ENCODE measurements at regions not wholly inside any gene's neighbourhood (a gene's known extent, or its start where the extent isn't known, plus 50 kb on each side); places are given as distances from the start of the nearest gene placed in this dataset.
"Not testable (repeated sequence)": the region's sequence is repeated elsewhere in the genome, so short reads cannot be mapped to it uniquely, and the experiment has no call there.

- ATAC-seq (replicated peaks); H3K4me3 Mint-ChIP-seq; H3K27ac Mint-ChIP-seq; H3K4me1 Mint-ChIP-seq; H3K27me3 Mint-ChIP-seq; H3K36me3 Mint-ChIP-seq (ENCODE audit: low read depth): not testable (repeated sequence)
- peaks cover 12% of the 10 kb centered on the region for H3K9me3 Mint-ChIP-seq
Observed at GRCh38 chr13:88727236-88727635, 1056.1 kb downstream of the SLITRK5 start.

- Mint-ChIP-seq H3K4me1 (no peaks in the 10 kb centered on the region), H3K27me3 (no peaks in the 10 kb centered on the region), H3K36me3 (ENCODE audit: low read depth) (no peaks in the 10 kb centered on the region), H3K9me3 (peaks cover 5% of the 10 kb centered on the region), H3K27ac (no peak overlapping the region), H3K4me3 (no peak overlapping the region)
- ATAC-seq (replicated peaks) = no peak
Observed at GRCh38 chr13:88729605-88730004, 1058.4 kb downstream of the SLITRK5 start.

DNA sequence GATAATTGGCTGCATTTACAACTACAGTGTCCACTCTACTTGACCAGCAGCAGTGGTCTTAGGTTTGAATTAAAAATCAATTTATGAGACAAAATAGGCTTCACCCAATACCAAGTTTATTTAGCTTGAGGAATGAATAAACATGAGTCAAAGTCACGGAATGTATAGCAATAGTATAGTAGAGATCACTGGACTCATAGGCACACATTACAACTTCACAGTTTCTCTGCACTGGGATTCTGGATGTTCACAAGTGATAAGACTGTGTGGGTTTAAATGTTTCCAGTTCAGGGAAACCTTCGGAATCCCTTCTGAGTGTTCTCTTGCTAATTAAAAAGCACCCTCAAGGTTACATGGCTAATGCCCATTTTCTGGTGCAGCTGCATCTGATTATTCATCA lies 1064.9 kb downstream of the SLITRK5 start:
- no peak overlapping the region for H3K27ac Mint-ChIP-seq
- peaks cover 7% of the 10 kb centered on the region for H3K9me3 Mint-ChIP-seq
- no peak for ATAC-seq (replicated peaks)
- H3K4me1 Mint-ChIP-seq = no peaks in the 10 kb centered on the region
- H3K27me3 Mint-ChIP-seq = no peaks in the 10 kb centered on the region
- H3K4me3 Mint-ChIP-seq = no peak overlapping the region
- no peaks in the 10 kb centered on the region for H3K36me3 Mint-ChIP-seq (ENCODE audit: low read depth)

- Mint-ChIP-seq H3K27ac (no peak overlapping the region), H3K27me3 (no peaks in the 10 kb centered on the region), H3K4me3 (no peak overlapping the region), H3K4me1 (no peaks in the 10 kb centered on the region), H3K9me3 (peaks cover 14% of the 10 kb centered on the region), H3K36me3 (ENCODE audit: low read depth) (no peaks in the 10 kb centered on the region)
- ATAC-seq (replicated peaks) = no peak
Observed at GRCh38 chr13:88739195-88739594, 1068.0 kb downstream of the SLITRK5 start.

- no peaks in the 10 kb centered on the region for H3K4me1 Mint-ChIP-seq
- H3K36me3 Mint-ChIP-seq (ENCODE audit: low read depth) = no peaks in the 10 kb centered on the region
- H3K27me3 Mint-ChIP-seq = no peaks in the 10 kb centered on the region
- H3K4me3 Mint-ChIP-seq = no peak overlapping the region
- H3K9me3 Mint-ChIP-seq = peaks cover 11% of the 10 kb centered on the region
- no peak for ATAC-seq (replicated peaks)
- no peak overlapping the region for H3K27ac Mint-ChIP-seq
Observed at GRCh38 chr13:88744289-88744688, 1073.1 kb downstream of the SLITRK5 start.

DNA sequence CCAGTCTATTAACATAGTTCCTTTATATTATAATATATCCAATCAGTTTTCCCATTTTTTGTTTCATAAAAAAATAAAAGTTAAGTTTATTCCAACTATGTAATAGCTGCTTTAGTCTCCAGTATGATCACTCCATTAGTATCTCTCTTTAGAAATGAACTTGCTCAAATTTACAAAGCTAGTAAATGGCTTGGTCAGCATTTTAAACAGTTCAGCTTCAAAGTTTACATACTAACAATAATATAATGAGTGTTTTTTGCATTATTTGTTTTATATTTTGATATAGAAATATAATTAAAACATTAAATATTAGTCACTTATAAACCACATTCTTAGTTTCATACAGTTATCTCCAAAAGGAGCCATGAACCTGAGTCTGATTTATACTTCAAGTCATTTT lies 1073.8 kb downstream of the SLITRK5 start:
- ATAC-seq (replicated peaks) = no peak
- Mint-ChIP-seq H3K36me3 (ENCODE audit: low read depth) (no peaks in the 10 kb centered on the region), H3K4me1 (no peaks in the 10 kb centered on the region), H3K27me3 (no peaks in the 10 kb centered on the region), H3K4me3 (no peak overlapping the region), H3K9me3 (peaks cover 7% of the 10 kb centered on the region), H3K27ac (no peak overlapping the region)

DNA sequence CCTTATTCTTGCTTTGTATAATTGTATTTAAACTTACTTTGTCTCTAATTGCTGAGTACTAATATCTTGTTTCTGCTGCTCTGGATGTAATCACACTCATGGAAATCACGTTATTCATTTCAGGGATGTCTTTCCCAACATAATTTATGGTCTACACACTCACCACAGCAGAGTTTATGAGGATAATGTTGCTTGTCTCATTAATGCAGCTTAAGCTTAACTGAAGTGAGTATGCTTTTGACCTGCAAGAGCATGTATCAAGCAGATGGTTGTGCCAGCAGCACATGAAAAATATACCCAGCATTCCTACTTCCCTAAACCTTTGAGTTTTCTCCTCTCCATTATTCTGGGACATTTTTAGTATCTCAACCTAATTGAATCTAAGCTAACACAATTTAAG lies 1080.9 kb downstream of the SLITRK5 start:
- Mint-ChIP-seq H3K4me3 (no peak overlapping the region), H3K27ac (no peak overlapping the region), H3K9me3 (peaks cover 11% of the 10 kb centered on the region), H3K27me3 (no peaks in the 10 kb centered on the region), H3K4me1 (no peaks in the 10 kb centered on the region), H3K36me3 (ENCODE audit: low read depth) (no peaks in the 10 kb centered on the region)
- no peak for ATAC-seq (replicated peaks)

DNA sequence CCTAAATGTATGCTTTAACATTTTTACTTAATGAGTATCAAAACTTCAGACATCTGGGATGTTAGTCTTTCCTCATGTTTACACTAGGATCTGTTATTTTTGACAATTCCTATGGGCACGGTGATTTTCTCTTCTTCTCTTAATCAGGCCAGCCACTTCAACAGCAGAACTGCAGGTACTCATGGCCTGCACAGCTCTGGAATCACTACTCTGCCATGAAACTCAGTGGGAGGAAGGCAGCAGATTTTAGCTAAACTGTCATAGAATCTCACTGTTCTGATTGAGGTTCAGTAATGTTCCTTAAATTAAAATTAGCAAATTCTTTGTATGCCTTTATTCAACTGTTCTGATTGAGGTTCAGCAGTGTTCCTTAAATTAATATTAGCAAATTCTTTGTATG lies 1083.0 kb downstream of the SLITRK5 start:
- Mint-ChIP-seq H3K27me3 (no peaks in the 10 kb centered on the region), H3K36me3 (ENCODE audit: low read depth) (no peaks in the 10 kb centered on the region), H3K4me1 (no peaks in the 10 kb centered on the region), H3K9me3 (peaks cover 23% of the 10 kb centered on the region), H3K4me3 (no peak overlapping the region), H3K27ac (no peak overlapping the region)
- no peak for ATAC-seq (replicated peaks)

GRCh38 chr13:88761145-88761544 lies 1090.0 kb downstream of the SLITRK5 start:
- Mint-ChIP-seq H3K9me3 (peaks cover 11% of the 10 kb centered on the region), H3K36me3 (ENCODE audit: low read depth) (no peaks in the 10 kb centered on the region), H3K4me1 (no peaks in the 10 kb centered on the region), H3K27me3 (no peaks in the 10 kb centered on the region), H3K4me3 (no peak overlapping the region), H3K27ac (no peak overlapping the region)
- ATAC-seq (replicated peaks) = no peak

DNA sequence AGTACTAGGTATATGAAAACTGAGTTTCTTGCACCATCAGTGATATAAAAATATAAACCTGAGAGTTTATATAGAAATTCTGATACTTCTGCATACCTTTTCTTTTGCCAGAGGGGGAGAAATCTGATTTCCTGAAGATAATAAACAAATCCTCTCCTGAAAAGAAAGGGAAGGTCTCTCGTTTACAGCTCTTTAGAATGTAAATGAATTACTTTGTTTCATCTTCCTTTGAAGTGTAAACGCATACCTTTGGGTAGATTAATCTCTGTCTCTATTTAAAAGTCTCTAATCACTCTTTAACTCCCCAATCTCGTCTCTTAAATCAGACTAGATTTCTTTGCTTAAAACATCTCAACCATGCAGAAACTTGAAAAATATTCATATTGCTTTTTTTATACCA lies 1092.9 kb downstream of the SLITRK5 start:
- H3K27me3 Mint-ChIP-seq = no peaks in the 10 kb centered on the region
- no peaks in the 10 kb centered on the region for H3K36me3 Mint-ChIP-seq (ENCODE audit: low read depth)
- H3K4me1 Mint-ChIP-seq = no peaks in the 10 kb centered on the region
- no peaks in the 10 kb centered on the region for H3K9me3 Mint-ChIP-seq
- H3K27ac Mint-ChIP-seq = no peak overlapping the region
- no peak for ATAC-seq (replicated peaks)
- no peak overlapping the region for H3K4me3 Mint-ChIP-seq

GRCh38 chr13:88800505-88800904 lies 1129.3 kb downstream of the SLITRK5 start:
- no peaks in the 10 kb centered on the region for H3K27me3 Mint-ChIP-seq
- peaks cover 18% of the 10 kb centered on the region for H3K9me3 Mint-ChIP-seq
- no peak overlapping the region for H3K27ac Mint-ChIP-seq
- no peaks in the 10 kb centered on the region for H3K4me1 Mint-ChIP-seq
- H3K4me3 Mint-ChIP-seq = no peak overlapping the region
- ATAC-seq (replicated peaks) = no peak
- no peaks in the 10 kb centered on the region for H3K36me3 Mint-ChIP-seq (ENCODE audit: low read depth)

- no peak for ATAC-seq (replicated peaks)
- no peak overlapping the region for H3K4me3 Mint-ChIP-seq
- no peak overlapping the region for H3K27ac Mint-ChIP-seq
- no peaks in the 10 kb centered on the region for H3K36me3 Mint-ChIP-seq (ENCODE audit: low read depth)
- H3K27me3 Mint-ChIP-seq = no peaks in the 10 kb centered on the region
- H3K9me3 Mint-ChIP-seq = peaks cover 18% of the 10 kb centered on the region
- H3K4me1 Mint-ChIP-seq = no peaks in the 10 kb centered on the region
Observed at GRCh38 chr13:88801361-88801760, 1130.2 kb downstream of the SLITRK5 start.

- H3K4me3 Mint-ChIP-seq = no peak overlapping the region
- H3K36me3 Mint-ChIP-seq (ENCODE audit: low read depth) = no peaks in the 10 kb centered on the region
- ATAC-seq (replicated peaks) = no peak
- no peaks in the 10 kb centered on the region for H3K27me3 Mint-ChIP-seq
- H3K27ac Mint-ChIP-seq = no peak overlapping the region
- no peaks in the 10 kb centered on the region for H3K4me1 Mint-ChIP-seq
- peaks cover 19% of the 10 kb centered on the region for H3K9me3 Mint-ChIP-seq
Observed at GRCh38 chr13:88802886-88803285, 1131.7 kb downstream of the SLITRK5 start.

DNA sequence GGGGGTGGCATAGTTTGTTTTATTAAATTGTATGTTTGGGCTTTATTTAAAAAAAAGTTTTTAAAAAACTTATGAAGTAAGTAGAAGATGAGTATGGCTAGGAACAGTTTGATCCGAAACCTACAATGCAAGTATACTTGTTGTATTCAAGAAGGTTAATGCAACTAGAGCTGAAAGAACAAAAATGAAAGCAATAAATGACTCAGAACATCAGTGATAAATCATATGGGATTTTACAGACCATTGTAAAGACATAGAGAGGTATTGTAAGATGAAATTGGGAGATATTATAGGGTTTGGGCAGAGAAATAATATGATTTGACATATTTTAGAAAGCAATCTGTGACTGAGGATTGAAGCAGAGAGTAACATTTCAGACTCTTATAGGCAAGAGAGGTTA lies 1135.3 kb downstream of the SLITRK5 start:
- peaks cover 7% of the 10 kb centered on the region for H3K9me3 Mint-ChIP-seq
- no peaks in the 10 kb centered on the region for H3K36me3 Mint-ChIP-seq (ENCODE audit: low read depth)
- H3K4me3 Mint-ChIP-seq = no peak overlapping the region
- H3K27ac Mint-ChIP-seq = no peak overlapping the region
- no peaks in the 10 kb centered on the region for H3K27me3 Mint-ChIP-seq
- ATAC-seq (replicated peaks) = no peak
- no peaks in the 10 kb centered on the region for H3K4me1 Mint-ChIP-seq

DNA sequence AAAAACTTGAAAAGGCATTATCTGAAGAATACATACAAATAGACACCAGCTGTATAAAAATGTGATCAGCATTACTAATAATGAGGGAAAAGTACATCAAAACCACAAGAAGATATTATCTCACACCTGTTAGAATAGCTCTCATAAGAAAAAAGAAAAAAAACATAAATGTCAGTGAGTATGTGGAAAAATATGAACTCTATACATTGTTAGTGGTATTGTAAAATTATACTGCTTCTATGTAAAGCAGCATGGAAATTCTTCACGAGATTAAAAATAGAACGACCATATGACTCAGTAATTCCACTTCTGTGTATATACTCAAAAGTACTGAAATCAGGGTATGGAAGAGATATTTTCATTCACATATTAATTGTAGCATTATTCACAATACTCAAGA lies 1146.4 kb downstream of the SLITRK5 start:
- no peak overlapping the region for H3K4me3 Mint-ChIP-seq
- H3K4me1 Mint-ChIP-seq = no peaks in the 10 kb centered on the region
- no peaks in the 10 kb centered on the region for H3K36me3 Mint-ChIP-seq (ENCODE audit: low read depth)
- no peak overlapping the region for H3K27ac Mint-ChIP-seq
- peaks cover 7% of the 10 kb centered on the region for H3K9me3 Mint-ChIP-seq
- no peak for ATAC-seq (replicated peaks)
- H3K27me3 Mint-ChIP-seq = no peaks in the 10 kb centered on the region

DNA sequence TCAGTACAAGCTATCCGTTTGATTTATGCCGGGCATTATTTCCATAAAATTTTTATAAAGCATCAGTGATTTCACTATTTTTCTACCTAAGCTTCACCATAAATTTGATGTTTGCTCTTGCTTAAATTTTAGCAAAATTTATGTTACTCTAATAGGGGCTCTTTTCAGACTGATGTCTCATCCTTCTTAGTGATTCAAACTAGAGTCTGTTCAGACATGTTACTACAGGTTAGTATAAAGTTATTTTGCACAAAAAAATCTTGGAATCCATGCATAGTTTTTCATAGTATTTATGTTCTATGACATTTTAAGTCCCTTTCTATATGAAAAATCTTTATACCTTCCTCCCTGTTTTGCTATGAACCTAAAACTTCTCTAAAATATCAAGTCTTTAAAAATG lies 1151.9 kb downstream of the SLITRK5 start:
- Mint-ChIP-seq H3K4me3 (no peak overlapping the region), H3K27me3 (no peaks in the 10 kb centered on the region), H3K4me1 (no peaks in the 10 kb centered on the region), H3K36me3 (ENCODE audit: low read depth) (no peaks in the 10 kb centered on the region), H3K9me3 (no peaks in the 10 kb centered on the region), H3K27ac (no peak overlapping the region)
- no peak for ATAC-seq (replicated peaks)

Measured in activated T-helper 17 cell treated with anti-CD3 and anti-CD28 coated beads, Interleukin-2, amount 50 U/mL, for 72 hours (primary cell).